Islet precursor cell (in vitro differentiated cells): ENCODE measurements at regions not wholly inside any gene's neighbourhood (a gene's known extent, or its start where the extent isn't known, plus 50 kb on each side); places are given as distances from the start of the nearest gene placed in this dataset.

Experiments used
- DNase-seq: peaks from one replicate; pipeline ENCODE4 v3.0.0-alpha.2; 2018

DNA sequence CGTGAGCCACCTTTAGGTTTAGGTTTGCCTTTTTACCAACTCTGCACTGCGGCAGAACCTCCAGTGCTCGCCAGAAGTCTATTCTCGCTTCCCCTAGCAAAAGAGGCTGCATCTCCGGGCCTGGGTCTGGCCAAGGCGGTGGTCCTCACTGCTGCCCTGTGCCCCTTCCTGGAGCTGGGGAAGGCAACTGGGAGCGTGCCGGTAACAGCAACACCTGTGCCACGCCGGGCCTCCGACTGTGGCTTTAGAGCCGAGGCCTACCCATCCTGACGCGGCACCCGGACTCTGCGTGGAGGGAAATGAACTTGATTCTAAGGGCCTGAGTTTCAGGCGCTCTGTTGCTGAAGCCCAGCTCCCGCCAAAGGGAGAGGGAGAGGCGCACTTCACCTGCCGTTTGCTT lies 82.4 kb upstream of the SPATA31C2 start:
- DNase-seq: no peak

DNA sequence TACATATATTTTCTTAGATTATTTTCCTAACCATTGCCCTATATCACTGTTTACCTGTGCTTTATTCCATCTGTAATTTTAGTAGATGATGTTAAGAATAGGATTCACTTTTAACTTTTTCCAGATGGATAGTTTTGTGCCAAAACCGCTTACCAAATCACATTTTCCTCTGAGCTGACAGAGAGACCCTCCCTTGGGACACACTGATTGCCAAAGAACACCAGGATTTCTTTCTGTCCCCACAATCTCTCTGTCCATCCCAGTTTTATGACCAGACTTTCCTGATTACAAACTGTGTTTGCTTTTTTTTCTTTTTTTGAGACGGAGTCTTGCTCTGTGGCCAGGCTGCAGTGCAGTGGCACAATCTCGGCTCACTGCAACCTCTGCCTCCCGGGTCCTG lies 81.3 kb upstream of the SPATA31C2 start:
- DNase-seq: no peak

DNA sequence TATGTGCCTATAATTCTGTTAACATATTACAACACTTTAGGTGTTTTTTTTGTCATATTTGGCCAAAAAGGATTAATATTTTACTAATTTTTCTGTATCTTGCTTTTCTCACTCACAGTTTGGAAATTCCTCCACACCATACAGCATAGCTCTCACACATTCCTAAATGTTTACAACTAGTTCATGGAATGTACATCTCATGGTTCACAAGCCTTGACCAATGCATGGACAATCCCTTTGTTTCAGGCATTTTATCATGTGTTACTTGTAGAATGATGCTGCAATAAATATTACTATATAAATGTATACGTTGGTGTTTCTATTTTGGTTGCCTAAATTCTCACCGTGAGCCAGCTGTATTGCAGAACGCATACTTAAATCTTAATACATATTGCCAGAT lies 80.5 kb upstream of the SPATA31C2 start:
- DNase-seq: no peak

- peak; percentile 68 for DNase-seq
Measured at GRCh38 chr9:88216126-88216995, 78.1 kb upstream of the SPATA31C2 start.

- no peak for DNase-seq
Measured at GRCh38 chr9:88215196-88216125, 77.2 kb upstream of the SPATA31C2 start.

GRCh38 chr9:88202321-88202720 lies 64.0 kb upstream of the SPATA31C2 start:
- no peak for DNase-seq

DNA sequence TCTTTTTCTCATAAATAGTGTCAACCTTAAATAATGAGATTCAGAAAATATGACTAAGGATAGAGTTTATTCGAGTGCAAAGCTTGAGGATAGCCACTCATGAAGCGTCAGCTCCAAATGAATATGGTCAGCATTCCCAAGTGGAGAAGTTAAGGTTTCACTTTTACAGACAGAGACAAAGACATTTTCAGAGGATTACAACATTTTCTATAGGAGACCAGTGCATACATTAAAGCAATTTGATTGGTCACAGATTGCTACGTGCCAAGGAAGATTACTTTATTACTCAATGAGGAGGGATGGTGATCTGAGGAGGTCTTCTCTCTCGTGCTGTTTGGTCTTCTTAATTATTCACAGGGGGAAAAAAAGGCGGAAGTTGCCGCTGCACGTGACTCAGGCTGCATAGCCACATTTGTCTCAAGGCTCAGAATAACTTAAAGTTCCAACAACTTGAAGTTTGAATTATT lies 60.1 kb upstream of the SPATA31C2 start:
- no peak for DNase-seq

DNA sequence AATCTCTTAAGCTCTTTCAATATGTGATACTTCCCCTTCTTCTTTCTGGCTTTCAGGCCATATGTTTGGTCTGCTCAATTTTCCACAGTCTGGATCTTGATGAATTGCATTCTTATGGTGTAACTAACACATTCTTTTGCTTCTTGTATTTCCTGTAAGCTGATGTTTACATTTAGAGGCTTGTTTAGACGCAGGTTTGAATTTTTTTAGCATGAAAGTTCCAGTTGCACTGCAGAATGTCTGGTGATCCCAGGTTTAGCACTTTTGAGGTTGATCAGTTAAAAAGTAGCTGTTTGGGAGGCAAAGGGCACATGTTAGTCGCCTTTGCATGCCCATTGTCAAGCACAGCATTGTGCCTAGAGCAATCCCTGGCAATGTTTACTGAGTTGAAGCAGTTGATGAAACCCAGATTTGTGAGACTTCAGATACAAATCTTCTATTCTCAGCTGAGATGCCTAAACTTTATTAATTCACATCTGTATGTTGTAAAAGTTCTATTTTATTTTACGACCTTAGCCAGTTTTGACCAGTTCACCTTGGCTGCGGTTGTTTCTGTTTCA lies 59.6 kb upstream of the SPATA31C2 start:
- peak; percentile 85 for DNase-seq

DNA sequence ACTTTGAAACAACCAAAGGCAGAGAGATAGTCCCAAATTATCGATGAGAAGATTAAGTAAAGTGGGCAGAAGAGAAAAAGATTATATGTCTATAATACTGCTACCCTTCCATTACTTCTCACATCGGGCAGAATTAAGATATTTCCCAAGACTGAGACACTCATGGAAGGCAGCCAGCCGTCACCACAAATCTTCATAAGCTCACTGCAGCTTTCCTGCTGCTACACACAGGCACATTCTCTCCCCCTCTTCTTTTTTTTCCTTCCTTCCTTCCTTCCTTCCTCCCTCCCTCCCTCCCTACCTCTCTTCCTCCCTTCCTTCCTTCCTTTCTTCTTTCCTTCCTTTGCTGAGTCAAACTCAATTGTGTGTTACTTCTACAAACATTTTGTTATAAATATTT lies 58.7 kb upstream of the SPATA31C2 start:
- no peak for DNase-seq

DNA sequence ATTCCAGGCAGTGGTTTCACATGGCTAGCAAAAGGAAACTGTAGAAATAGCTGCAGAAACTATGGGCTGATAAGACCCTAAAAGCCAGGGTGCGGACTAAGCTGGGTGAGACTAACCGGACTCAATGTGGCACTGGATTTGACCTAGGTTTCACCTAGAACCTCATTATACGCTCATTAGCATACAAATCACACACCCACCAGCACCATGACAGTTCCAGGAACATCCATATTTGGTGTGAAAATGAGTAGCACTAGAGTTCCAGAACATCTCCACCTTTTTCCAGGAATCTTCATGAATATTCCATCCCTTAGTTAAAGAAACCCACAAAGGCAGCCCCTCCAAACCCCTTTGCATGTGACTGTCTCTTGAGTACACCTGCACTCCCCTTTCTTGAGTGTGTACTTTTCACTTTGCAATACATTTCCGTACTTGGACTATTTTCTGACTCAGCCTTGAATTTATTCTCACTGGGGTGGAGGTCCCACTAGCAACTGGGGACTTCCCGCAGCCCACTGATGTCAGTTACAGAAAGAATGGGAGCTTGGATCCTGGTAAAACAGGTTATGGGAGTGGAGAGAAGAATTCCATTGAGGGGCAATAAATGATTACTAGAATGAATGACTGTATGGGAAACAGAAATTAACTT lies 58.0 kb upstream of the SPATA31C2 start:
- DNase-seq: no peak

DNA sequence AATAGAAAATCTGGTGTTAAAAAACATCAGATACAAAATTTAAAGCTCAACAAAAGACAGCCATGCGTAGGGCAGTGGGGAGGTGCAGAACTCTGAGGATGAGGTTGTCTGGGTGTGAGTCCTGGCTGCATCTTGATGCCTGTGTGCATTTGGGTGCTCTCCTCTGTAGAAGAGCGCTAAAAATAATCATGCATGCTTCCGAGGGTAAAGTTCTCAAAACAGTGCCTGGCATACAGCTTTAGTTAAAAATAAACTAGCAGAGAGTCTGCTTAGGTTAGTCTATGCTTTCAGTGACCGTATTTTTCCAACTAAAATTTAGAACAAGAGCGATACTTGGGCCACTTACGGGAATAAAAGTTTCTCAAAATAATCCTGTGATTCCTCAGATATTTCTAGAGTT lies 55.5 kb upstream of the SPATA31C2 start:
- DNase-seq: no peak

GRCh38 chr9:88191456-88191855 lies 53.2 kb upstream of the SPATA31C2 start:
- no peak for DNase-seq

- DNase-seq: no peak
Measured at GRCh38 chr9:88189371-88189770, 51.1 kb upstream of the SPATA31C2 start.
